22Rv1 (cell line): ENCODE measurements at regions not wholly inside any gene's neighbourhood (a gene's known extent, or its start where the extent isn't known, plus 50 kb on each side); places are given as distances from the start of the nearest gene placed in this dataset.

Experiments used
- CTCF ChIP-seq: fragments of 450-650 bp; IDR thresholded peaks from 2 replicates; pipeline ENCODE4 v1.5.1; 2017; ENCODE audit warnings: mild to moderate bottlenecking
- ZFX ChIP-seq: fragments of 450-650 bp; IDR thresholded peaks from 2 replicates; pipeline ENCODE4 v1.6.1; 2017; ENCODE audit warnings: antibody characterized with exemption, borderline replicate concordance

GRCh38 chr4:123034023-123034422, 111.6 kb upstream of the NUDT6 start:
- TF ChIP-seq CTCF (no peak), ZFX (no peak)
